ENCODE measurements at regions not wholly inside any gene's neighbourhood (a gene's known extent, or its start where the extent isn't known, plus 50 kb on each side); places are given as distances from the start of the nearest gene placed in this dataset.

DNA sequence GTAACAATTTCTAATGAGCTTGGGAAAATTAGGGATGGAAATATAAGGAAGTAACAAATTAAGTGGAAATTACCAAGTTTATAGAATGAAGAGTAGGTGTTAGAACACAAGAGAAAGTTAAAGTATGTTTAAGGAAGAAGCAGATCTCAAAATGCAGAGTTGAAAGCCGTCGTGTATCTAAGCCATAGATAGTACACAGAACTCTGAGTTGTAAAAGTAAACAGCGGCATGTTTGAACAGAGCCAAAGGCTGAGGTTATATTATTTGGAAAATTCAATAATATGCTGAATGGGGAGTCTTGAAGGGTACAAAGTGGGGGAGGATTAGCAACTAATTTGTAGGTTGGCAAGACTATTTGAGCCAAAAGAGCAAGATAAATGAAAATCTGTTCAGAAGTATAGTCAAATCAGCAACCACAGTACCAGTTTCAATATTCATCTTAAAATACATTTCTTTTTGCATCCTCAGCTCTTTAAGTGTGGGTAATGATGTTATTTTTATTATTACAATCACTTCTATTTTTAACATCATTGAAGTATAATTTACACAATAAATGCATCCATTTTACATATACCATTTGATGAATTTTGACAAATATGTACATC is 594.8 kb upstream of the ANO3 start:
- H3K9me3 ChIP-seq: no peaks in the 10 kb centered on the region
- intact Hi-C loops (cut with DNase I; ENCODE audit: low total_unique reads): no loop called here
- H3K27ac ChIP-seq: no peak overlapping the region
- no peak for DNase-seq
- H3K4me1 ChIP-seq: no peaks in the 10 kb centered on the region
- H3K36me3 ChIP-seq: no peaks in the 10 kb centered on the region
- H3K4me3 ChIP-seq: no peak overlapping the region
- TF ChIP-seq, protein P1, sequence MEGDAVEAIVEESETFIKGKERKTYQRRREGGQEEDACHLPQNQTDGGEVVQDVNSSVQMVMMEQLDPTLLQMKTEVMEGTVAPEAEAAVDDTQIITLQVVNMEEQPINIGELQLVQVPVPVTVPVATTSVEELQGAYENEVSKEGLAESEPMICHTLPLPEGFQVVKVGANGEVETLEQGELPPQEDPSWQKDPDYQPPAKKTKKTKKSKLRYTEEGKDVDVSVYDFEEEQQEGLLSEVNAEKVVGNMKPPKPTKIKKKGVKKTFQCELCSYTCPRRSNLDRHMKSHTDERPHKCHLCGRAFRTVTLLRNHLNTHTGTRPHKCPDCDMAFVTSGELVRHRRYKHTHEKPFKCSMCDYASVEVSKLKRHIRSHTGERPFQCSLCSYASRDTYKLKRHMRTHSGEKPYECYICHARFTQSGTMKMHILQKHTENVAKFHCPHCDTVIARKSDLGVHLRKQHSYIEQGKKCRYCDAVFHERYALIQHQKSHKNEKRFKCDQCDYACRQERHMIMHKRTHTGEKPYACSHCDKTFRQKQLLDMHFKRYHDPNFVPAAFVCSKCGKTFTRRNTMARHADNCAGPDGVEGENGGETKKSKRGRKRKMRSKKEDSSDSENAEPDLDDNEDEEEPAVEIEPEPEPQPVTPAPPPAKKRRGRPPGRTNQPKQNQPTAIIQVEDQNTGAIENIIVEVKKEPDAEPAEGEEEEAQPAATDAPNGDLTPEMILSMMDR (IDR thresholded peaks at IDR 0.05): no peak
- H3K27me3 ChIP-seq: no peaks in the 10 kb centered on the region

DNA sequence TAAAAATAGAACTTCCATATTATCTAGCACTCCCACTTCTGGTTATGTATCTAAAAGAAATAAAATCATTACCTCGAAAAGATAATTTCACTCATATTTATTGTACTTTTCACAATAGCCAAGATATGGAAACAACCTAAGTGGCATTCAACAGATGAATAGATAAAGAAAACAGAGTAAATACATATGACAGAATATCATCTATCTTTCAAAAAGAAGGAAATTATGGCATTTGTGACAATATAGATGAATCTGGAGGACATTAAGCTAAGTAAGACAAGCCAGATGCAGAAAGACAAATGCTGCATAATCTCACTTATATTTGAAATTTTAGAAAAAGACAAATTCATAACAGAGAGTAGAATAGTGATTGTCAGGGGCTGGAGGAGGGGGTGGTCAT is 590.0 kb upstream of the ANO3 start:
- Histone ChIP-seq H3K27ac (no peak overlapping the region), H3K27me3 (no peaks in the 10 kb centered on the region), H3K4me1 (no peaks in the 10 kb centered on the region), H3K36me3 (no peaks in the 10 kb centered on the region), H3K4me3 (no peak overlapping the region), H3K9me3 (no peaks in the 10 kb centered on the region)
- no peak for DNase-seq
- intact Hi-C loops (cut with DNase I; ENCODE audit: low total_unique reads): no loop called here
- TF ChIP-seq, protein P1 (IDR thresholded peaks at IDR 0.05): no peak

DNA sequence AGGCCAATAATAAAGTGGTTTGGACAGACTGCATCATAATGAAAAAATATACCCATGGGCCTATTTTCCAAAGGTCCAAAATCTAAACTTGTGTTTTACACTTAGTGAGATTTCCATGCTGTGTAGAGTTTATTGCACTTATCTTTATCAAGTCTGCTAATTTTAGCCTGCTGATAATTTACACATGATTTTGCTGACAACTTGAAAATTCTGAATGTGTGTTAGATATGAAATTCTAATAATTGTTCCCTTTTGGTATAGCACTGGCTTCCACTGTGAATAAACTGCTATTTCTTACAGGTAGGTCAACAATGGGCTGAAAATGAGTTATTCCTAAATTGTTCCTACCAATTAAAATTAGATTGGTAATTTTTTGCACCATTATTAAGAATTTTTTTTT is 589.1 kb upstream of the ANO3 start:
- no peaks in the 10 kb centered on the region for H3K36me3 ChIP-seq
- intact Hi-C loops (cut with DNase I; ENCODE audit: low total_unique reads): no loop called here

DNA sequence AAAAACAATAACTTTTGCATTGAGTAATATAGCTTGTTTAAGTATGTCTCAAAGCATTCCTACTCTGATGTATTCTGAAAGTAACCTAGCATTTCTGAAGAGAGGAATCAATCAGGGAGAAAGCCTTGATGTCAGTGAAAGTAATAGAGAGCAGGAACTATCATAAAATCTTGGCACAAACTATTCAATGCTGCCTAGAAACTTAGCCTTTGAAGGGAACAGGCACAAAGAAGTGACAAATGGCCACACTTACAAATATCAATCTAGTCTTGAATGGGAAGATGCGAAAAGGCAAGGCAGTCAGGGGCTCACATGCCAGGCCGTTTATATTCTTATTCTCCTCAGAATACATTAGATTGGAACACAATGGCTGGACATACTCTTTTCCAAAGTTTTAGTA is 576.5 kb upstream of the ANO3 start:
- TF ChIP-seq, protein P1 (IDR thresholded peaks at IDR 0.05): no peak
- H3K27ac ChIP-seq: no peak overlapping the region
- no peak overlapping the region for H3K4me3 ChIP-seq
- no peaks in the 10 kb centered on the region for H3K4me1 ChIP-seq
- no peak for DNase-seq
- no peaks in the 10 kb centered on the region for H3K36me3 ChIP-seq
- no peaks in the 10 kb centered on the region for H3K9me3 ChIP-seq
- intact Hi-C loops (cut with DNase I; ENCODE audit: low total_unique reads): no loop called here
- no peaks in the 10 kb centered on the region for H3K27me3 ChIP-seq

More for the DNA sequence above, 589.1 kb upstream of the ANO3 start:
- no peak for DNase-seq
- no peak overlapping the region for H3K4me3 ChIP-seq
- no peak overlapping the region for H3K27ac ChIP-seq
- TF ChIP-seq, protein P1 (IDR thresholded peaks at IDR 0.05): no peak
- H3K9me3 ChIP-seq: no peaks in the 10 kb centered on the region
- no peaks in the 10 kb centered on the region for H3K27me3 ChIP-seq
- H3K4me1 ChIP-seq: no peaks in the 10 kb centered on the region

DNA sequence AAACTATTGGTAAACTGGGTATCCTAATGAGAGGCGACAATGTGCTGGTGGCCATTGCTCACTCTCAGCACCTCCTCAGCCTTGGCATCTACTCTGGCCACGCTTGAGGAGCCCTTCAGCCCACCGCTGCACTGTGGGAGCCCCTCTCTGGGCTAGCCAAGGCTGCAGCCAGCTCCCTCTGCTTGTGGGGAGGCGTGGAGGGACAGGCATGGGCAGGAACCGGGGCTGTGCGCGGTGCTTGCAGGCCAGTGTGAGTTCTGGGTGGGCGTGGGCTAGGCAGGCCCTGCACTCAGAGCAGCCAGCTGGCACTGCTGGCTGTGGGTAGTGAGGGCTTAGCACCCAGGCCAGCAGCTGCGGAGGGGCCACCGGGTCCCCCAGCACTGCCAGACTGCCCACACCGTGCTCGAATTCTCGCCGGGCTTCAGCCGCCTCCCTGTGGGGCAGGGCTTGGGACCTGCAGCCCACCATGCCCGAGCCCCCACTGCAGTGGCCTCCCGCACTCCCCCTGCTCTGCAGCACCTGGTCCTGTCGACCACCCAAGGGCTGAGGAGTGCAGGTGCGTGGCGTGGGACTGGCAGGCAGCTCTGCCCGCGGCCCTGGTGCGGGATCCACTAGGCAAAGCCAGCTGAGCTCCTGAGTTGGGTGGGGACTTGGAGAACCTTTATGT is 575.9 kb upstream of the ANO3 start:
- intact Hi-C loops (cut with DNase I; ENCODE audit: low total_unique reads): no loop called here
- H3K27ac ChIP-seq: no peak overlapping the region
- DNase-seq: no peak

More for the DNA sequence above, 575.9 kb upstream of the ANO3 start:
- TF ChIP-seq, protein P1 (IDR thresholded peaks at IDR 0.05): no peak
- Histone ChIP-seq H3K4me3 (no peak overlapping the region), H3K9me3 (no peaks in the 10 kb centered on the region), H3K36me3 (no peaks in the 10 kb centered on the region), H3K27me3 (no peaks in the 10 kb centered on the region), H3K4me1 (no peaks in the 10 kb centered on the region)
